GM21360 (cell line): ENCODE measurements at regions not wholly inside any gene's neighbourhood (a gene's known extent, or its start where the extent isn't known, plus 50 kb on each side); places are given as distances from the start of the nearest gene placed in this dataset.
A peak's percentile ranks its signal among the peaks of the same experiment; 100 is the strongest.
"Not testable (repeated sequence)": the region's sequence is repeated elsewhere in the genome, so short reads cannot be mapped to it uniquely, and the experiment has no call there.

ENCODE experiments used
- ATAC-seq: cut with Tn5 transposase; IDR thresholded peaks from one replicate; pipeline ENCODE4 v1.9.1; 2021; ENCODE audit warnings: mild to moderate bottlenecking, moderate library complexity; ENCODE audit not compliant: unreplicated experiment

- ATAC-seq, result no peak
These were observed 296.4 kb upstream of the CELF4 start for GRCh38 chr18:37861981-37862380.

GRCh38 chr18:37854396-37854795, 288.8 kb upstream of the CELF4 start:
- no peak for ATAC-seq

- ATAC-seq, result no peak
These were observed 288.1 kb upstream of the CELF4 start for GRCh38 chr18:37853706-37854105.

GRCh38 chr18:37852464-37852863, 286.9 kb upstream of the CELF4 start:
- ATAC-seq, result no peak

GRCh38 chr18:37847544-37847943, 281.9 kb upstream of the CELF4 start:
- ATAC-seq, result no peak

GRCh38 chr18:37846996-37847395, 281.4 kb upstream of the CELF4 start:
- ATAC-seq, result no peak

- ATAC-seq, result no peak
These were observed 279.9 kb upstream of the CELF4 start for GRCh38 chr18:37845498-37845897.

GRCh38 chr18:37844209-37844970, 278.8 kb upstream of the CELF4 start:
- no peak for ATAC-seq

GRCh38 chr18:37838083-37838482, 272.5 kb upstream of the CELF4 start:
- no peak for ATAC-seq

- no peak for ATAC-seq
These were observed 270.7 kb upstream of the CELF4 start for GRCh38 chr18:37836071-37836970.

GRCh38 chr18:37832010-37832695, 266.6 kb upstream of the CELF4 start:
- not testable (repeated sequence) for ATAC-seq

- no peak for ATAC-seq
These were observed 247.4 kb upstream of the CELF4 start for GRCh38 chr18:37812961-37813360.

- no peak for ATAC-seq
These were observed 240.3 kb upstream of the CELF4 start for GRCh38 chr18:37805773-37806404.

GRCh38 chr18:37796823-37797349, 231.3 kb upstream of the CELF4 start:
- ATAC-seq, result no peak

- no peak for ATAC-seq
These were observed 221.9 kb upstream of the CELF4 start for GRCh38 chr18:37787452-37787851.

GRCh38 chr18:37783771-37784170, 218.2 kb upstream of the CELF4 start:
- ATAC-seq, result no peak

- ATAC-seq, result no peak
These were observed 213.6 kb upstream of the CELF4 start for GRCh38 chr18:37779220-37779619.

- ATAC-seq, result peak; percentile 77
These were observed 213.0 kb upstream of the CELF4 start for GRCh38 chr18:37778417-37779165.

- ATAC-seq, result no peak
These were observed 204.2 kb upstream of the CELF4 start for GRCh38 chr18:37769826-37770225.
